SK-N-SH treated with all-trans-retinoic acid at 6 μM for 48 hours (cell line): ENCODE measurements at regions not wholly inside any gene's neighbourhood (a gene's known extent, or its start where the extent isn't known, plus 50 kb on each side); places are given as distances from the start of the nearest gene placed in this dataset.

Experiments
- BACH2 ChIP-seq: fragments of 250-450 bp; sonication (Bioruptor Pico); IDR thresholded peaks from 2 replicates; pipeline ENCODE4 v1.9.0; 2021; ENCODE audit warnings: mild to moderate bottlenecking, borderline replicate concordance
- CSDC2 ChIP-seq: fragments of 250-450 bp; sonication (Bioruptor Pico); IDR thresholded peaks from 2 replicates; pipeline ENCODE4 v1.5.0; 2020; ENCODE audit warnings: mild to moderate bottlenecking, moderate library complexity
- ESRRG ChIP-seq: fragments of 250-450 bp; sonication (Bioruptor Pico); IDR thresholded peaks from 2 replicates; pipeline ENCODE4 v1.6.1; 2021; ENCODE audit warnings: mild to moderate bottlenecking
- ISL1 ChIP-seq: fragments of 250-450 bp; sonication (Bioruptor Pico); IDR thresholded peaks from 2 replicates; pipeline ENCODE4 v2.1.2; 2022; ENCODE audit warnings: mild to moderate bottlenecking, moderate library complexity
- OSR1 ChIP-seq: fragments of 250-450 bp; sonication (Bioruptor Pico); IDR thresholded peaks from 2 replicates; pipeline ENCODE4 v1.8.0; 2022; ENCODE audit warnings: moderate library complexity, mild to moderate bottlenecking, inconsistent platforms
- ZC3H10 ChIP-seq: fragments of 250-450 bp; sonication (Bioruptor Pico); IDR thresholded peaks from 2 replicates; pipeline ENCODE4 v1.5.1; 2021; ENCODE audit warnings: mild to moderate bottlenecking, moderate library complexity
- ZFP30 ChIP-seq: fragments of 450-650 bp; formaldehyde crosslinking; IDR thresholded peaks from 2 replicates; pipeline ENCODE4 v1.5.0; 2022; ENCODE audit warnings: mild to moderate bottlenecking, moderate library complexity
- ZNF70 ChIP-seq: fragments of 450-650 bp; formaldehyde crosslinking; IDR thresholded peaks from 2 replicates; pipeline ENCODE4 v1.5.0; 2020; ENCODE audit warnings: mild to moderate bottlenecking, moderate library complexity
- TF ChIP-seq, protein P1 (sequence below): fragments of 250-450 bp; sonication (Bioruptor Pico); IDR thresholded peaks from 2 replicates; pipeline ENCODE4 v1.8.0; 2020; ENCODE audit warnings: mild to moderate bottlenecking, moderate library complexity, borderline replicate concordance

DNA sequence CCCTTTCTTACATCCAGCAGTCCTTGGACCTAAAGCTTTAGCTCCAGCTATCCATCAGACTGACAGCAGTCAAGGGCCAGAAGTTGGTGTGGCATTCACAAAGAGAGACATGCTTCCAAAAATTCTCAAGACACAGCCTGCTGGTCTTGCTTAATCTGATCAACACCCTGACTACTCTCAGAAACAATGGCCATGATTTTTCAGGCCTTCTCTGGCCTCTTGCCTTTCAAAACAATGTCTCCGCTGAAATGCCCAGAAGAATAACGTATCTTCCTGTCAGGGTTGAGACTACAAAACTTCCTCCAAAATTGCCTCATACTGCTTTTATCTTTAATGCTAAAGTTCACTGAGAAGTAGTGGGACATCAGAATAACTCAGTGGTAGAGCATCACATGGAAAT is 205.4 kb upstream of the SETMAR start:
- TF ChIP-seq CSDC2 (no peak), ZFP30 (CRISPR knock-in tag) (no peak), ZNF70 (CRISPR knock-in tag) (no peak), ZC3H10 (CRISPR knock-in tag) (no peak), OSR1 (CRISPR knock-in tag) (no peak), ESRRG (CRISPR knock-in tag) (no peak), BACH2 (CRISPR knock-in tag) (no peak), ISL1 (CRISPR knock-in tag) (no peak)
- TF ChIP-seq, protein P1, sequence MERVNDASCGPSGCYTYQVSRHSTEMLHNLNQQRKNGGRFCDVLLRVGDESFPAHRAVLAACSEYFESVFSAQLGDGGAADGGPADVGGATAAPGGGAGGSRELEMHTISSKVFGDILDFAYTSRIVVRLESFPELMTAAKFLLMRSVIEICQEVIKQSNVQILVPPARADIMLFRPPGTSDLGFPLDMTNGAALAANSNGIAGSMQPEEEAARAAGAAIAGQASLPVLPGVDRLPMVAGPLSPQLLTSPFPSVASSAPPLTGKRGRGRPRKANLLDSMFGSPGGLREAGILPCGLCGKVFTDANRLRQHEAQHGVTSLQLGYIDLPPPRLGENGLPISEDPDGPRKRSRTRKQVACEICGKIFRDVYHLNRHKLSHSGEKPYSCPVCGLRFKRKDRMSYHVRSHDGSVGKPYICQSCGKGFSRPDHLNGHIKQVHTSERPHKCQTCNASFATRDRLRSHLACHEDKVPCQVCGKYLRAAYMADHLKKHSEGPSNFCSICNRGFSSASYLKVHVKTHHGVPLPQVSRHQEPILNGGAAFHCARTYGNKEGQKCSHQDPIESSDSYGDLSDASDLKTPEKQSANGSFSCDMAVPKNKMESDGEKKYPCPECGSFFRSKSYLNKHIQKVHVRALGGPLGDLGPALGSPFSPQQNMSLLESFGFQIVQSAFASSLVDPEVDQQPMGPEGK (CRISPR knock-in tag) = no peak
